ENCODE measurements at regions not wholly inside any gene's neighbourhood (a gene's known extent, or its start where the extent isn't known, plus 50 kb on each side); places are given as distances from the start of the nearest gene placed in this dataset.
"Not testable (repeated sequence)": the region's sequence is repeated elsewhere in the genome, so short reads cannot be mapped to it uniquely, and the experiment has no call there.

DNA sequence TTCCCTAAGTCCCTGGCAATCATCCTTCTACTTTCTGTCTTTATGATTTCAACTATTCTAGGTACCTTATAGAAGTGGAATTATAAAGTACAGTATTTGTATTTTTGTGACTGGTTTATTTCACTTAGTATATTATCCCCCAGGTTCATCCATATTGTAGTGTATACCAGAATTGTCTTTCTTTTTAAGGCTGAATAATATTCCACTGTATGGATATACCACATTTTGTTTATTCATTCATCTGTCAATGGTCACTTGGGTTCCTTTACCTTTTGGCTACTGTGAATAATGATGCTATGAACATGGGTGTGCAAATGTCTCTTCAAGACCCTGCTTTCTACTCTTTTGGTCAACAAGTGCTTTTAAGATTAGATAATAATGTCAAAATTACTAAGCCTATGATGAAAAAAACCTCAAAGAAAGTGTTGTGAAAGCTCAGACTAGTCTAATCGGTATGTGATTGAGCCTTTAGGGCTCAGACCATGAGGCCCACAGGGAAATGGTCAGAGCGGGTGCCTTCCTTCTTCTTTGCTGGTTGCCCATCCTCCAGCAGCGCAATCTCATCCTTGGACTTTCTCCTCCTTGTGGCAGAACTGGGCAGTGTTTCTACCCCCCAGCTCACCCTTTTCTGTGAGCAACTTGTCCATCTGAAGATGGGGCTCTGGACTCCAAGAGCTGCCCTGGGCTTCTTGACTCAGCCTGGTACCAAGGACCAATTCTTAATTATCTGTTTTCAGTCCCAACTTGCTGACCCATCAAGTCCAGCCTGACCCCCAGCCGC lies 105.4 kb downstream of the TTC8 start:
- DNase-seq: no peak

DNA sequence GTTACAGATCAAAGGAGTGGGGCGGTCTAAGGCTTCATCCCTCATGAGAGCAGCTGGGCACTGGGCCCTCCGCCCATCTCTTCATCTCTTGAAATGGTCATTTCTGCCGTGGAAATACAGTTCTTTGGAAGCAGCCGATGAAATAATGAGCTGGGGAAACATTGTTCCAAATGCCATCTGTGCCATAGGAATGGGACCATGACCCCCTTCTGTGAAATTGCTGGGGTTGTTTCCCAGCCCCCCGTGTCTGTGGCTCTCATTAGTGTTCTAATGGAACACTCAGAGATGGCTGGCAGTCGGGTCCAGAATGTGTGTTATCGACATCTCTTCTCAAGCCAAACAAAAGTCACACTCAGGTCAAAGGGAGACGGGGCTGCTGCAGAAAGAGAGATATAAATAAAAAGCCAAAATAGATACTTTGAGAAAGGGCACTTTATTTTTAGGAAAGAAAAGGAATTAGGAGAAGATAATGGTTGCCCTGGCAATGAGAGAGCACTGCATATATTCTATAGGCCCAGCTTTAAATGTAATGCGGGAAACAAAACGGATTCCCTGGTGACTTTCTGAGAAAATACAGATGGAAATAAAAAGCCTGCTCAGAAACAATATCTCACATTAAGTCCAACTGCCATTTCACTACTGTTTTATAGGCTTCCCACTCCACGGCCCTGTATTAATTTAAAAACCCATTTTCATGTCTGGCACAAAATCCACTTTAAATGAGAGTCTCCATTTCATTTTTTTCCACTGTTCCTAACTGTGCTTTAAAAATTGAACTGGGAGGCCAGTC lies 107.1 kb downstream of the TTC8 start:
- DNase-seq: no peak

DNA sequence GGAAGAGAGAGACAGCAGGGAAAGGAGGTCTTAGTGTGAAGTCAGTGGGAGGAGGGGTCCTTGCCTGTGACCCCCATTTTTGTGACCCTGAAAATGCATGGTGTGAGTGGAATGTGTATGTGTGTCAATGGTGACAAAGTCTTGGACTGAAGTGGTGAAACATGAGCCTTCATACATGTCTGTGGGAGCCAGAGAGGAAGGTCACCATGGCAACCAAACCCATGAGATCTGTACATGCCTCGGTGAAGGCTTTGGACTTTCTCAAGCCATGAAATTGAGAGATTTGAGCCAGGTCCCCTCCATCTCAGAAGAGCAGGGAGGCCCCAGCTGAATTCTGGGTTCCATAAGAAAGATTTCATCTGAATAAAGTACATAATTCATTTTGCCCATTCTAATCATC lies 108.7 kb downstream of the TTC8 start:
- peak; percentile 10 for DNase-seq

DNA sequence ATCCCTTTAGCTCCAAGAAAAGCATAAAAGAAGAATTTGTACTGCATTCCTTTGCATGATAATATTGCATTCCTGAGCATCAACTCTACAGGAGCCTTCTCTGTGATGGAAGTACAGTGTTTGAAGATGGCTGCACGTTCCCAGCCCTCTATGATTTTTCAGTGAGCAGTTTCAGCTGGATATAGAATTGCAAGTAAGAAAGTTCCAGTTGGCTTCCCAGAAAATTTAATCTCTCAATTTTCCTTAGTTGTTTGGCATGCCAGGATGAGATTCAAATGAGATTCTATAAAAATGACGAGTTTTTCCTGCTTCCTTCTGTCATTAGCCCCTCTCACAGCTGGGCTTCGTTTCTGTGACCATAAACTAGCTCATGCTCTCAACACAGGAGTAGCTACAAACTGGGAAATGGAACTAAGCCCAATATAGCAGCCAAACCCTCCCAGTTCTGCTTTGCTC lies 109.9 kb downstream of the TTC8 start:
- DNase-seq: peak; percentile 54

DNA sequence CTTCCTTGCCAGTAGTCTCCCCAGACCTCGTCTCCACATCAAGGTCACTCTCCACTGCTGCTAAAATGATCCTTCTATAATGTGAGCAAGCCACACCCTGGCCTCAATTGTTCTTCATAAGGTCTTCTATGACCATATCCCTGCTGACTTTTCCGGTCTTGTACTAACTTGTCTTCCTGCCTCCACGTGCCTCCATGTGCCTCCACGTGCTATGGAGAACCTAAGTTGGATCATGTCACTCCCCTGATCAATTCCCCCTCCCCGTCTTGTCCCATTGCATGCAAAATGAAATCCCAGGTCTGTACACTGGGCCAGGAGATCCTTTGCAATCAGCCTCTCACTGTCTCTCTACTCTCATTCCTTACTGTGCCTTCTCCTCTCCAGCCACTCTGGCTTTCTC lies 110.6 kb downstream of the TTC8 start:
- DNase-seq: no peak

DNA sequence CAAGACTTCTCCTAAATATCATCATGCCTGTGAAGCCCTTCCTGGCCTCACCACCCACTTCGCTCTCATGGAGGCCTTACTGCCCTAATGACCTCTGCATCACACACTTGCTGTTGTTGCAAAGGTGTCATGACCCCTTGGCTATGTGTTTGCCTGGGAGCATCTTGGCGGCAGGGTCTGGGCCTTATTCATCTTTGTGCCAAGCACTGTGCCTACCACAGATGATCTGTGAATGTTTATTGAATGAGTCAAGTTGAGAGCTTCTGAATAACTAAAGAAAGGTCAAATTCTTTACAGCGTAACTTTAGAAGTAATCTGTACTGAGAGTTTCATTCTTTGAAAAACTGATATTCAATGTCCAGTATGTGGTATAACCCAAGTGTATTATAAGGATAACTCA lies 113.3 kb downstream of the TTC8 start:
- no peak for DNase-seq

DNA sequence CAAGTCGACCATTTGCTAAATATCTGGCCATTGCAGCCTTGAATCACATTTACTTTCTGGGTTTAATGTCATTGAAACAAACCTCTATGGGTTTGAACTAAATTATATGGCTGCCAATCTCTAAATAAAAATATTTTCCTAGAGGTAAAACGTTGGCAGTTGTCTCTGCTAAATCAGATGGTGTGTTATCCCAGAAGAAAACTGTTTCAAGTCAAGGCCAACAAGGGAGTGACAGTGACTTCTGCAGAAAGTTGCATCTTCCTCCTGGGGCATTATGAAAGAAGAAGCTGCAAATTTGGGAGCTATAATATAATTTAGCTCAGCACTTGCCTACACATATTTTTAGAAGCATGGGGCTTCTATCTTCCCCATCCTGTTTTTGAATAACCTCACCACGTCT lies 116.2 kb downstream of the TTC8 start:
- no peak for DNase-seq

DNA sequence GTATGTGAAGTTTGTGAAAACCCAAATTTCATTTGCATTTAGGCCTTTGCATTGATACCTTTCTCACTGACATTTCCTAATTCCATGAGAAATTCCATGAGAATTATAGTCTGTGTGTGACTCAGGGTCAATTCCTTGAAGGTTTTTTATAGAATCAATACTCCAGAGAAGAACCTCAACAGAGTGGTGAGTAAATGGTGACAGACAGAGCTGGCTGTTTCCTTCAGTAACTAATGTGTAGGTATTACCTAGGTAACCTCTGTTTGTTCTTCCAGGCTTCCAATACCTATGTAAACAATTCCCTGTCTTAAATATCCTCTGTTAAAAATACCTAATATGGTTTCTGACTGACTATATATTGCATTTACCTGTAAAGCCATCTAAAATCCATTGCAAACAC lies 117.0 kb downstream of the TTC8 start:
- no peak for DNase-seq

DNA sequence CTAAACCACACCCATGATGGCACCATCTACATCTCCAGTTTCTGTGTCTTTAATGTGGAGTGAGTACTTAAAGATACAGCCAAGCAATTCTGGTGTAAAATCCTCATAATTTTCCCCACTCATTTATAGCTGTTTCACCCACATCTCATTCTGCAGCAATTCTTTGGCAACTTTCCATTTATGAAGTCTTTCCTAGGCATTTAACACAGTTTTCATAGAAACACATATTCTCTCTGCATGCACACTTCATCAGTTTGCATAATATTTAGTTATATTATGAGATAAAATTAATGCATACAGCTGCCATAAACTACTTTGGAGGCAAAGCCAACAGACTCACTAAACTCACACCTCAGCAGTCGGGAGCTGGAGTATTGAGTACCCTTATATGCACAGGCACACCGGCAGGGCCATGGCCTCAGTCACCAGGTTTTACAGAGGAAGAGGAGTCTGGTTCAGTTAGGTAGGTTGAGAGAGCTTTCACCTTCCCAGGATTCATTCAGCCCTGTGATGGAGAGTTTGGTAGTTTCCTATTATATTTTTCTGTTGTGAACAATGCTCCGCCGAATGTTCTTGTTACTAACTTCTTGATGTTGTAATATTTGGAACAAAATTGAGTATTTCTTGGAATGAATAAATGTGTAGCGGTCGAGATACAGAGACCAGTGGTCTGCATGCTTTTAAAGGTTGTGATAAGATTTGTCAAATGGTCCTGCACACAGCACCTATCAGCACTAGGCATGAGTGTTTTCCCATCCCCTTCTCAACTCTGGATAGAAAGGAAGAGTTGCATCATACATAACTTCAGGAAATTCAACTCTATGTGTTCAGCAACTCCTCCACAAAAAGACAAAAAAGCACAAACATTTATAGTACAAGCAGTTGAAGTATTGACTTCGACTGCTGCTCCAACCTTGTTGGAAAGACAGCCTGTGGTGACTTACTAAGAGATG lies 123.5 kb downstream of the TTC8 start:
- no peak for DNase-seq

DNA sequence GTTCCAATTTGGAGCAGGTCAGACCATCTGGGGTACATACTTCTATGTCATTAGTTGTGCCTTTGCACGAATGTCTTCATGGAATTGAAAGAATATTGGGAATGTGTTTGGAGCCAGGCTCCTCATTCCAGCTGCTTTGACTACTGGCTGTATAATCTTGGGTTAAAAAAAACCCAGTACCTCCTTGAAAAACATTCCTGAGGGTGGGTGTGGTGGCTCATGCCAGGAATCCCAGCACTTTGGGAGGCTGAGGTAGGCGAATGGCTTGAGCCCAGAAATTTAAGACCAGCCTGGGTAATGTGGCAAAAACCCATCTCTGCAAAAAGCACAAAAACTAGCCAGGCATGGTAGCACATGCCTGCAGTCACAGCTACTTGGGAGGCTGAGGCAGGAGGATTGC lies 125.6 kb downstream of the TTC8 start:
- DNase-seq: no peak

DNA sequence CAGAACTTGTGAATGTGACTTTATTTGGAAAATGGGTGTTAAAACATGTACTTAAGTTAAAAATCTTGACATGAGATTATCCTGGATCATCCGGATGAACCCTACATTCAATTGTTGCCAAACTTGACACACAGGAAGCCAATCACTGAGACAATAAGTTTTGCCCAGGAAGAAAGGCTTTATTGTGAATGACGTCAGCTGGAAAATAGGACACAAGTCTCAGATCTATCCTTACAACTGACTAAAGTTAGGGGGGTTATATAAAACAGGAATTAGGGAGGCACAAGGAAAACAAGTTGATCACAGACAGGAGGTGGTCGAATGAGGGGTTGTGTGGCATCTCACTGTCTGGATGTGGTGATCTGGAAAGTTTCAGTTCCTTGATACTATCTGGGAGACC lies 126.9 kb downstream of the TTC8 start:
- DNase-seq: no peak

DNA sequence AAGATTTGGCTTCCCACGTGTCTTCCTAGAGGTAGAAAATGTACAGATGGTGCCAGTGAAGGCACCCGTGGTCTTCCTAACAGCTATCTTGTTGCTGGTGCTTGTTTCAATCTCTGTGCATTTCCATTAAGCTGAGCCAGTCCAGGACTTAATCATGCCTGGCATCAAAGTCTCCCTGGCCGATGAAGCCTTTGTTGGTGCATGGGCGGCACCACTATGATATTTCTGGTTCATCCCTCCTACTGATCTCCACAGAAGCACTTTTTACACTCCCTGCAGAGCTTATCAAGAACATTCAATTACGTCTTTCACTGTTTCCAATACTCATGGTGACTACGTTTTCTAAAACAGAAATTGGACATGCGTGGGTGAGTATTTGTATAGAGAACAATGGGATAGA lies 128.4 kb downstream of the TTC8 start:
- DNase-seq: no peak

DNA sequence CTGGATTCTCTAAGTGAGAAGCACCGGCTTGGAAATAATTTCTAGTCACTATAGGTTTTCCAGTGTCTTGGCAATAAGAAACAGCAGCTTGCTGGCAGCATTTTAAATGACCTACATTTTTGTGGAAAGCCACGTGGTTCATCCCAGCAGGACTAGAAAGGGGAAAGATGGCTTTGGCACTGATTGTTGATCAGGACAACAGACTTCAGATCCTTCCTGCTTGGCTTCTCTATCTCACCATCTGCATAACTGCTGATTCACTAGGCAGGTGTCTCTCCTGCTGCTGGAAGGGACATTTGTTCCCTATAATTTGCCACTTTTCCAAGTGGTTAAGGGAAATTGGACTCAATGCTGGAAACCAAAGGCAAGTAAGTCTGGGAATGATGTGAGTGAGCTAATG lies 131.0 kb downstream of the TTC8 start:
- no peak for DNase-seq

DNA sequence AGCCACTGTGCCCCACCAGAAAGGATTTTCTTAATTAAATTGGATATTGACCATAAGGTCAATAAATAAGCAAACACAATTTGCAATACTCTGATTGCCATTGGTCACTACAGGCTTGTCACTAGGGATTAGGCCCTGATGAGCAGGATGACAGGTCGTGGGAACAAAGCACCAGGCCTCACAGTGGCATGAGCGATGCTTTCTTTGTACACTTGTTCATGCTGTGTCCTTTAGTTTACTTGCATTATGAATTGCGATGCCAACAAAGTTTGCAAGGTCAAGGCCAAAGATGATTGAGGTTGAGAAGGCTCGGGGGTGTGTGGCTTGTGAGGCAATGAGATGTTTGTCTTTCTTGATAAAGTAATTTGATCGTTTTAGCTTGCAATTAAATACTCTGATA lies 136.0 kb downstream of the TTC8 start:
- no peak for DNase-seq

DNA sequence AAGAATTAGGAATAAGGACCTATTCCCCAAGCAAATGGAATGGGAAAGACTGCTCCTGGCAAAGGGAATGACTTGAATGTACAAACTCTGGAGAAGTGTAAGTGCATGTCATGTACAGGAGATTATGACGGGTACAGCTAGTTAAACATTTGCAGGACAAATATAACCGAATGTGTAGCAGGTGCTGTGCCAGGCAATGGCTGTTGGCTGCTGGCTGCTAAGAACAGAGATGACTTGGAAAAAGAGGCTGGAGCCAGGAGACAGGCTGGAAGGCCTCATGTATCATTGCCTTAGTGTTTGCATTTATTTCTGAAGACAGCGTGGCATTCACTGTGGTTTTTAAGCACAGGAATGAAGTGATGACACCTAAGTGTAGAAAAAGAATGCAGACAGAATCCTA lies 136.8 kb downstream of the TTC8 start:
- no peak for DNase-seq

DNA sequence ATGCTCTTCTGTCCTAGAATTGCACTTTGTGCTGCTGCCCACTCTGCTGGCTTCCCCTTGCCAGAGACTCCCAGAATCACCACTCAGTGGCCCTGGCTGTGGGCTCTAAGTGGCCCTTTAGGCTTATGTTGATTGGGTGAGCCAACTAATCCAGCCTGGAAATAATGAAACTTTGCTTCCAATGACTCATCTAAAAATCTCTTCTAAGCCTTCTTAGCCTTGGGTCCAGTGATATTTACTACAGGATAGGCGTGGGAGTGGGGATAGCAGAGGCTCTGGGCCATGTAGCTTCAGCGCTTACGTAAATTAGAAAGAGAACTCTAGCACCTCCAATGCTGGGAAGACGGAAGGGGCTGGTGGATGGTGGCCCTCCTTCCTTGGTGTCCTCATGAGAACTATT lies 137.9 kb downstream of the TTC8 start:
- DNase-seq: no peak

DNA sequence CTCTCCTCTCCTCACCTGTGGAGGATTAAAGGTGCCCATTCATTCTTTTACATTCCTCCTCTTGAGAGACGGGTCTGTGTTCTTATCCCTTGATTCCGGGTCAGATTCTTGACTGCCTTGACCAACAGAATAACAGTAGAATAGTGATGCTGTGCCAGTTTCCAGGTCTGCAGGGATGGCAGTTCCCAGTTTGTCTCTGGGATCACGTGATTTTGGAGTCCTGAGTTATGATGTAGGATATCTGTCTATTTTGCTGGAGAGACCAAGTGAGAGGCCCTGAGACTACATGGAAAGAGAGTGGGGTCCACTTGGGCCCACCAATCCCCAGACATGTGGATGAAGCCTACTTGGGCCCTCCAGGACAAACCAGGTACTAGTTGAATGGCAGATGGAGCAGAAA lies 142.8 kb downstream of the TTC8 start:
- DNase-seq: no peak

DNA sequence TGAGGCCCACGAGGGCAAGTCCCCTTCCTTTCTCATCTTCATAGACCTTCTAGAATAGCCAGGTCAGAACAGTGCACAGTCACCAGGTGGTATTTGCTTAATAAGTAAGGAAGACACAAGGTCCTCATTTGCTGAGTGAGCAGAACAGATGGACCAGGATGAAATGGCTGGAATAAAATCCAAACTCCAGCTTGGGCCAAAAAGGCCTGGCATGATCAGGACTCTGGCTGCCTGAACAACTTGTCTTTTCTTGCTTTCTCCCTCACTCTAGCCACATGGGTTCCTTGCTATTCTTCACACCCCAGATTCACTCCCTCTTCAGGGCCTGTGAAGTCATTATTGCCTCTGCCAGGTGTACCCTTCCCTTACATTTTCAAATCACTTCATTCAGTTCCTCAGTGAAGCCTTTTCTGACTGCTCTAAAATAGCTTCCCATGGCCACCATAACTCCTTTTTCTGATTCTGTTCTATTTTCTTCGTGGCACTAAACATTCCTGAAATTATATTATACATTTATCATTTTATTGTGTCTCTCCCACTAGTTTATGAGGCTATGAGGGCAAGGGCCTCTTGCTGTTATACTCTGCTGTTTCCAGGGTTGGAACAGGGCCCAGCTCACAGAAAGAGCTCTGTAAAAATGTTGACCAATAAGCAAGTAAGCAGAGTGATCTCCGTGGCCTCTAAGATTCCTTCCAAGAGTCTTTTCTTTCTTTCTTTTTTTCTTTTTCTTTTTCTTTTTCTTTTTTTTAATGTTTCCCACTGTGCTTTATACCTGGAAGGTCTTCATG lies 150.8 kb downstream of the TTC8 start:
- DNase-seq: peak; percentile 39

DNA sequence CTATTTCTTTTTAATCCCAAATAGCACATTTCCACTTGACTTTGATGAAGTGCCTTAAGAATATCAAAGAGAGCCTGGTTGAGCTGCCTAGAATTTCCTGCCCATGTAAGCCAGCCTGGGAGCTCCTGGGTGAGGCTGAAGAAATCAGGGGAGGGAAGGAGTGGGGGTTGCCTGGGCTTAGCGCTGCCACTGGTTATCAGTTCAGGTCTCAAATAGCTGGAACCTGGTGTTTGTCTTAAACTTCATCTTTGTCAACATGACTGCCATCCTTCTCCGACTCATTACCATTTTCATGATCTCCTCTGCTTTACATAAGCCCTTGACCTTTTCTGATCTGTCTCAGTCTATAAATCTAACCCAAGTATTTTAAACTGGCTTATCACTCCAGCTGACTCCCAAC lies 151.5 kb downstream of the TTC8 start:
- no peak for DNase-seq

DNA sequence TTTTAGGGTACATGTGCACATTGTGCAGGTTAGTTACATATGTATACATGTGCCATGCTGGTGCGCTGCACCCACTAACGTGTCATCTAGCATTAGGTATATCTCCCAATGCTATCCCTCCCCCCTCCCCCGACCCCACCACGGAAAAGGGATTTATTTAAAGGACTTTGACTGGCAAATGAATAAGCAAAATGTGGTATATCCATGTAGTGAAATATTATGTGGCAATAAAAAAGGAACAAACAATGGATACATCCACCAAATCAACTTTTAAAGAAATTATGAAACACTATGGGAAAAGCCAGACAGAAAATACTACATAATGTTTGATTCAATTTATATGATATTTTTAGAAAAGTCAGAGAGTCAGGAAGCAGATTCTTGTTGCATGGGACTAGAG lies 156.5 kb downstream of the TTC8 start:
- not testable (repeated sequence) for DNase-seq

DNA sequence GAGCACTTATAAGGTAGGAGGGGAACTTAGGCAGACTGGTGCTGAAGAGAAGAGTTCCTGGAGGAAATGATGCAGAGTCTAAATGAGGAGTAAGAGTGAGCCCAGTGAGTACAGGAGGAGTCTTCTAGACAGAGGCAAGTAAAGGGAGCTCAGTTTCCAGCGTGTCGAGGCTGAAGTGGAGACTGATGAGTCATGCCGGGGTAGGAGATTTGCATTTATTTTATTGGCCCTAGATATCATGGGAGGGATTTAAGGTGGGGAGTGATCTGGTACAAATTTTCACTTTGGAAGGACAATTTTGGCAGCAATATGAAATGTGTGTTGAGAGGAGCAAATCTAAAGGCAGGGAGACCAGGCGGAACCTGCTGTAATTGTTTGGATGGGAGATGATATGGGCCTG lies 157.5 kb downstream of the TTC8 start:
- no peak for DNase-seq

DNA sequence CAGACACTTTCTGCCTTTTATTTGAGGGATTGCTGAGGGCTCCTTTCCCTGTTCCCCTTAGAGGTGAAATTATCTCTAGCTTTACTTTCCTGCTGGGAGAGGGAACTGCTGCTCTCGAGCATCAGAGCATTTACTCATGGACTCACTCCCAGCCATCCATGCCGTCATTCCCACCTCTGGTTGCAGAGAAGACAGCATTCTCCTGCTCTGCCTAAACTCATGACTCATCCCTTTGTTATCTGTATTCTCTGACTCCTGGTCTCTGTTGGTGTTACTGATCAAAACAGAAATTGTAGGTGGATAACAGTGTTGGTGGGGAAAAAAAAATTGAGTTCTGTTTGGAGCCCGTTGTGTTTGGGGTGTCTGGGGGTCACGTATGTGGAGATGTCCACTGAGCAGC lies 159.3 kb downstream of the TTC8 start:
- no peak for DNase-seq
